ENCODE measurements at regions not wholly inside any gene's neighbourhood (a gene's known extent, or its start where the extent isn't known, plus 50 kb on each side); places are given as distances from the start of the nearest gene placed in this dataset.

DNA sequence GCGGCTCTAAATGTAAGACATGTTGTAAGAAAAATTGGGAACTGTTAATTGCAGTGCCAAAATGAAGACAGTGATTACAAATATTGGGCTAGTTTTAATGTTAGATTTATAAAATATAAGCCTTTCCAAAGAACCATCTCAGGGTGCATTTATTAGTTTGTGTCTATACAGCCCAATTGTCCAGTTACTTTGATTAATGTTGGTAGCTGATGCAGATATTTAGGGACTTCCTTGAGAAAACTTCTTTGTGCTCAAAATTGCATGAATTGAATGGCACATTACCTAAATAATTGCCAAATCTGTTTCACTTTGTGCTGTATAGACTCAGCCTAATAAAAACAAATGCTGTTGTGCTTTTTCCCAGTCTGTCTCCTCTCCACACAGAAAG, 83.7 kb downstream of the DAD1 start:
- WGBS (ENCODE audit: insufficient coverage, insufficient read length): no CpG with 5 or more reads among the region's 1 CpG
- no peaks in the 10 kb centered on the region for H3K9me3 ChIP-seq (ENCODE audit: control insufficient read depth, insufficient read depth, low read length)
- no peaks in the 10 kb centered on the region for H3K27me3 ChIP-seq (ENCODE audit: control insufficient read depth, insufficient read depth, low read length)
- H3K4me3 ChIP-seq (ENCODE audit: low read length): no peak overlapping the region
- DNase-seq (ENCODE audit: low read depth, low spot score): no peak
- H3K36me3 ChIP-seq (ENCODE audit: control insufficient read depth, insufficient read depth, low read length): no peaks in the 10 kb centered on the region
- H3K27ac ChIP-seq (ENCODE audit: low read length): no peak overlapping the region
- no peaks in the 10 kb centered on the region for H3K4me1 ChIP-seq (ENCODE audit: control insufficient read depth, insufficient read depth, low read length)

DNA sequence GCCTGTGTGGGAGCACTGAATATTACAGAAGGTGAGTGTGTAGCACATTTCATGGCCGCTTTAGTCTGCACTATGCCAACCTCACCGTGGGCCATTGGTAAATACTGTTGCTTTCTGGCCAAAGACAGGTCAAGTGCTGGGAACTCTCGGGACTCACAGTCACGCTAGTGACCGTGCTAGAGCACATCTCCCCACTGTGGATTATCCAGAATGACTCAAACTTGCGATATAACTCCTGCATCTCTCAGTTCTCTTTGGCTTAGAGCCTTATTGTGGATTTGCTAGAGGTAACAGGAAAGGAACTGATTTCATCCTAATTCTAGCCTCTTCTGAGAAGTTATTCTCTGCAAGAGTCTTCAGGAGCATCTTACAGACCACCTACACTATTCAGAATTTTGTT, 86.5 kb downstream of the DAD1 start:
- no peaks in the 10 kb centered on the region for H3K36me3 ChIP-seq (ENCODE audit: control insufficient read depth, insufficient read depth, low read length)
- H3K27ac ChIP-seq (ENCODE audit: low read length): no peak overlapping the region
- no peak overlapping the region for H3K4me3 ChIP-seq (ENCODE audit: low read length)
- no peaks in the 10 kb centered on the region for H3K27me3 ChIP-seq (ENCODE audit: control insufficient read depth, insufficient read depth, low read length)
- no CpG with 5 or more reads among the region's 6 CpGs for WGBS (ENCODE audit: insufficient coverage, insufficient read length)
- H3K4me1 ChIP-seq (ENCODE audit: control insufficient read depth, insufficient read depth, low read length): no peaks in the 10 kb centered on the region
- DNase-seq (ENCODE audit: low read depth, low spot score): no peak
- H3K9me3 ChIP-seq (ENCODE audit: control insufficient read depth, insufficient read depth, low read length): no peaks in the 10 kb centered on the region

GRCh38 chr14:22502007-22502406, 87.0 kb downstream of the DAD1 start:
- Histone ChIP-seq H3K4me3 (ENCODE audit: low read length) (no peak overlapping the region), H3K36me3 (ENCODE audit: control insufficient read depth, insufficient read depth, low read length) (no peaks in the 10 kb centered on the region), H3K4me1 (ENCODE audit: control insufficient read depth, insufficient read depth, low read length) (no peaks in the 10 kb centered on the region), H3K27ac (ENCODE audit: low read length) (no peak overlapping the region), H3K9me3 (ENCODE audit: control insufficient read depth, insufficient read depth, low read length) (no peaks in the 10 kb centered on the region), H3K27me3 (ENCODE audit: control insufficient read depth, insufficient read depth, low read length) (no peaks in the 10 kb centered on the region)
- DNase-seq (ENCODE audit: low read depth, low spot score): no peak
- WGBS (ENCODE audit: insufficient coverage, insufficient read length): no CpG with 5 or more reads among the region's 10 CpGs

- no CpG with 5 or more reads among the region's 10 CpGs for WGBS (ENCODE audit: insufficient coverage, insufficient read length)
- H3K4me1 ChIP-seq (ENCODE audit: control insufficient read depth, insufficient read depth, low read length): no peaks in the 10 kb centered on the region
- no peak for DNase-seq (ENCODE audit: low read depth, low spot score)
- no peaks in the 10 kb centered on the region for H3K9me3 ChIP-seq (ENCODE audit: control insufficient read depth, insufficient read depth, low read length)
- no peaks in the 10 kb centered on the region for H3K27me3 ChIP-seq (ENCODE audit: control insufficient read depth, insufficient read depth, low read length)
- H3K36me3 ChIP-seq (ENCODE audit: control insufficient read depth, insufficient read depth, low read length): no peaks in the 10 kb centered on the region
- no peak overlapping the region for H3K4me3 ChIP-seq (ENCODE audit: low read length)
- no peak overlapping the region for H3K27ac ChIP-seq (ENCODE audit: low read length)
Observed at GRCh38 chr14:22500954-22501726, 87.9 kb downstream of the DAD1 start.

- H3K36me3 ChIP-seq (ENCODE audit: control insufficient read depth, insufficient read depth, low read length): no peaks in the 10 kb centered on the region
- no peaks in the 10 kb centered on the region for H3K9me3 ChIP-seq (ENCODE audit: control insufficient read depth, insufficient read depth, low read length)
- no CpG with 5 or more reads among the region's 2 CpGs for WGBS (ENCODE audit: insufficient coverage, insufficient read length)
- no peaks in the 10 kb centered on the region for H3K27me3 ChIP-seq (ENCODE audit: control insufficient read depth, insufficient read depth, low read length)
- DNase-seq (ENCODE audit: low read depth, low spot score): no peak
- H3K4me1 ChIP-seq (ENCODE audit: control insufficient read depth, insufficient read depth, low read length): no peaks in the 10 kb centered on the region
- H3K27ac ChIP-seq (ENCODE audit: low read length): no peak overlapping the region
- no peak overlapping the region for H3K4me3 ChIP-seq (ENCODE audit: low read length)
Observed at GRCh38 chr14:22500525-22500924, 88.5 kb downstream of the DAD1 start.

- no peak for DNase-seq (ENCODE audit: low read depth, low spot score)
- no peaks in the 10 kb centered on the region for H3K4me1 ChIP-seq (ENCODE audit: control insufficient read depth, insufficient read depth, low read length)
- WGBS (ENCODE audit: insufficient coverage, insufficient read length): no CpG with 5 or more reads among the region's 5 CpGs
- H3K36me3 ChIP-seq (ENCODE audit: control insufficient read depth, insufficient read depth, low read length): no peaks in the 10 kb centered on the region
- H3K27me3 ChIP-seq (ENCODE audit: control insufficient read depth, insufficient read depth, low read length): no peaks in the 10 kb centered on the region
- H3K4me3 ChIP-seq (ENCODE audit: low read length): no peak overlapping the region
- H3K9me3 ChIP-seq (ENCODE audit: control insufficient read depth, insufficient read depth, low read length): no peaks in the 10 kb centered on the region
- H3K27ac ChIP-seq (ENCODE audit: low read length): no peak overlapping the region
Observed at GRCh38 chr14:22497671-22498093, 91.3 kb downstream of the DAD1 start.

DNA sequence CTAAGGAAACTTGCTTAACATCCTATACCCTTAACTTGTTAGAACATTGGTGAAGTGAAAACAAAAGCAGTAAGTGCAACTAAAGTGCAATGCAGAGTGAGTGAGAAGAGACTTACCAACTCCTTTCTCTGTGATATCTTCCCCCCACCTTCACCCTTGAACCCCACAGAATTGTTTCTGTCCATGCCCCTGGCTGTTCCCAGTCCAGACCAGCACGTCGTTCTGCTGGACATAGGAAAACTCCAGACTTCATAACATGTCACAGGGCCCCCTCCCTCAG, 91.9 kb downstream of the DAD1 start:
- H3K9me3 ChIP-seq (ENCODE audit: control insufficient read depth, insufficient read depth, low read length): no peaks in the 10 kb centered on the region
- H3K27me3 ChIP-seq (ENCODE audit: control insufficient read depth, insufficient read depth, low read length): no peaks in the 10 kb centered on the region
- no CpG with 5 or more reads among the region's 2 CpGs for WGBS (ENCODE audit: insufficient coverage, insufficient read length)
- H3K4me3 ChIP-seq (ENCODE audit: low read length): no peak overlapping the region
- no peak overlapping the region for H3K27ac ChIP-seq (ENCODE audit: low read length)
- H3K4me1 ChIP-seq (ENCODE audit: control insufficient read depth, insufficient read depth, low read length): 0 out of 2 replicates have a peak, but pooled peaks cover under 1% of the 10 kb centered on the region
- no peak for DNase-seq (ENCODE audit: low read depth, low spot score)
- H3K36me3 ChIP-seq (ENCODE audit: control insufficient read depth, insufficient read depth, low read length): no peaks in the 10 kb centered on the region

DNA sequence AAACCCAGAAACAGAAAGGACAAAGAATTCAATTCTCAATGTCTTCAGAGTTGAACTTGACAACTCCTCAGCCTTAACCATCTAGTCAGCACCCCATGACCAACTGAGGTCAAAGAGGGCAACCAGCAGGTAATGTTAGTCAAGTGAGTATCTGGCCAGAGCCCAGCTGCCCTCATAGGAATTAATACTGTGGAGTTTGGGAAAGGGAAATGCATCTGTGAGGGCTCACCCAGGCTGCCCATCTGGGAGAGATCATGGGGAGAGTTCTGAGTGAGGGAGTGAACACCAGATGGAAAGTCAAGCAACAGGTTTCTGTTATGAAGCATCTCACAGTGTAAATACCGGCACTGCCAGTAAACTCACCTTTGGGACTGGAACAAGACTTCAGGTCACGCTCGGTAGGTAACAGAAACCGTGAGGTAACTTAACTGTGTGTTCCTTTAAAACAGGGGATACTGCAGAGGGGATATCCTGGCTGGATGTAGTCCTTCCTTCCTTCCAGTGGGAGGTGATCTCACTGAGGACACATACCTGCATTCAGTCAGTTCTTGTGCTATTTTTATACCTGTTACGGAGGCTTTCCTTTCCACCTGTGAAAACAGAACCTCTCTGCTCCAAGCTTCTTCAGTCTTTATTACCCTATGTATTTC, 94.4 kb downstream of the DAD1 start:
- 0 out of 2 replicates have a peak, but pooled peaks cover 2% of the 10 kb centered on the region for H3K4me1 ChIP-seq (ENCODE audit: control insufficient read depth, insufficient read depth, low read length)
- H3K4me3 ChIP-seq (ENCODE audit: low read length): no peak overlapping the region
- H3K36me3 ChIP-seq (ENCODE audit: control insufficient read depth, insufficient read depth, low read length): no peaks in the 10 kb centered on the region
- no peak overlapping the region for H3K27ac ChIP-seq (ENCODE audit: low read length)
- no peak for DNase-seq (ENCODE audit: low read depth, low spot score)
- WGBS (ENCODE audit: insufficient coverage, insufficient read length): no CpG with 5 or more reads among the region's 5 CpGs
- no peaks in the 10 kb centered on the region for H3K27me3 ChIP-seq (ENCODE audit: control insufficient read depth, insufficient read depth, low read length)
- no peaks in the 10 kb centered on the region for H3K9me3 ChIP-seq (ENCODE audit: control insufficient read depth, insufficient read depth, low read length)

GRCh38 chr14:22493753-22494152, 95.3 kb downstream of the DAD1 start:
- Histone ChIP-seq H3K36me3 (ENCODE audit: control insufficient read depth, insufficient read depth, low read length) (no peaks in the 10 kb centered on the region), H3K27me3 (ENCODE audit: control insufficient read depth, insufficient read depth, low read length) (no peaks in the 10 kb centered on the region), H3K9me3 (ENCODE audit: control insufficient read depth, insufficient read depth, low read length) (no peaks in the 10 kb centered on the region), H3K27ac (ENCODE audit: low read length) (no peak overlapping the region), H3K4me1 (ENCODE audit: control insufficient read depth, insufficient read depth, low read length) (0 out of 2 replicates have a peak, but pooled peaks cover 2% of the 10 kb centered on the region), H3K4me3 (ENCODE audit: low read length) (no peak overlapping the region)
- WGBS (ENCODE audit: insufficient coverage, insufficient read length): no CpG with 5 or more reads among the region's 2 CpGs
- DNase-seq (ENCODE audit: low read depth, low spot score): no peak

- Histone ChIP-seq H3K9me3 (ENCODE audit: control insufficient read depth, insufficient read depth, low read length) (no peaks in the 10 kb centered on the region), H3K4me3 (ENCODE audit: low read length) (no peak overlapping the region), H3K27ac (ENCODE audit: low read length) (no peak overlapping the region), H3K36me3 (ENCODE audit: control insufficient read depth, insufficient read depth, low read length) (no peaks in the 10 kb centered on the region), H3K4me1 (ENCODE audit: control insufficient read depth, insufficient read depth, low read length) (0 out of 2 replicates have a peak, but pooled peaks cover 2% of the 10 kb centered on the region), H3K27me3 (ENCODE audit: control insufficient read depth, insufficient read depth, low read length) (no peaks in the 10 kb centered on the region)
- WGBS (ENCODE audit: insufficient coverage, insufficient read length): no CpG with 5 or more reads among the region's 15 CpGs
- no peak for DNase-seq (ENCODE audit: low read depth, low spot score)
Observed at GRCh38 chr14:22492622-22493542, 96.1 kb downstream of the DAD1 start.

Measured in iPS DF 6.9 (cell line).